CMK (cell line): ENCODE measurements at regions not wholly inside any gene's neighbourhood (a gene's known extent, or its start where the extent isn't known, plus 50 kb on each side); places are given as distances from the start of the nearest gene placed in this dataset.

Experiments
- DNase-seq: peaks from one replicate; pipeline ENCODE4 v3.0.0-alpha.2; 2010; ENCODE audit warnings: low read depth

GRCh38 chr4:137740141-137740540 is 207.8 kb upstream of the PCDH18 start:
- no peak for DNase-seq

GRCh38 chr4:137739391-137739790 is 207.1 kb upstream of the PCDH18 start:
- no peak for DNase-seq

GRCh38 chr4:137738375-137738990 is 206.2 kb upstream of the PCDH18 start:
- DNase-seq, result no peak

- DNase-seq, result no peak
Observed at GRCh38 chr4:137735561-137736104, 203.3 kb upstream of the PCDH18 start.

- peak; percentile 11 for DNase-seq
Observed at GRCh38 chr4:137733174-137734141, 201.2 kb upstream of the PCDH18 start.

- DNase-seq, result no peak
Observed at GRCh38 chr4:137722910-137723309, 190.6 kb upstream of the PCDH18 start.

GRCh38 chr4:137711502-137711901 is 179.2 kb upstream of the PCDH18 start:
- no peak for DNase-seq

- no peak for DNase-seq
Observed at GRCh38 chr4:137707626-137708025, 175.3 kb upstream of the PCDH18 start.

- DNase-seq, result no peak
Observed at GRCh38 chr4:137707102-137707620, 174.9 kb upstream of the PCDH18 start.

GRCh38 chr4:137705171-137705783 is 173.0 kb upstream of the PCDH18 start:
- no peak for DNase-seq

- no peak for DNase-seq
Observed at GRCh38 chr4:137703195-137703594, 170.9 kb upstream of the PCDH18 start.

GRCh38 chr4:137702512-137702911 is 170.2 kb upstream of the PCDH18 start:
- DNase-seq, result no peak

- no peak for DNase-seq
Observed at GRCh38 chr4:137701401-137701800, 169.1 kb upstream of the PCDH18 start.

GRCh38 chr4:137700751-137701150 is 168.5 kb upstream of the PCDH18 start:
- no peak for DNase-seq

- no peak for DNase-seq
Observed at GRCh38 chr4:137700072-137700471, 167.8 kb upstream of the PCDH18 start.

GRCh38 chr4:137694138-137694537 is 161.8 kb upstream of the PCDH18 start:
- no peak for DNase-seq

GRCh38 chr4:137693641-137694040 is 161.3 kb upstream of the PCDH18 start:
- DNase-seq, result no peak

GRCh38 chr4:137692205-137692604 is 159.9 kb upstream of the PCDH18 start:
- no peak for DNase-seq

GRCh38 chr4:137688651-137689050 is 156.4 kb upstream of the PCDH18 start:
- no peak for DNase-seq

- DNase-seq, result no peak
Observed at GRCh38 chr4:137685357-137685756, 153.1 kb upstream of the PCDH18 start.

- no peak for DNase-seq
Observed at GRCh38 chr4:137681081-137681480, 148.8 kb upstream of the PCDH18 start.

GRCh38 chr4:137678796-137679195 is 146.5 kb upstream of the PCDH18 start:
- no peak for DNase-seq
